ENCODE measurements at regions not wholly inside any gene's neighbourhood (a gene's known extent, or its start where the extent isn't known, plus 50 kb on each side); places are given as distances from the start of the nearest gene placed in this dataset.
A peak's percentile ranks its signal among the peaks of the same experiment; 100 is the strongest.

- no peak for ATAC-seq (ENCODE audit: low read depth)
- Histone ChIP-seq H4K8ac (ENCODE audit: low read depth in 2 of 2, low read length in 2 of 2) (no peak overlapping the region), H2BK120ac (ENCODE audit: low read depth, low read length) (no peak overlapping the region), H2BK5ac (ENCODE audit: low read depth, low read length, poor library complexity, severe bottlenecking) (no peak overlapping the region), H3K23ac (ENCODE audit: low read depth, low read length) (no peak overlapping the region), H2AK9ac (replicated peaks; ENCODE audit: low read depth, low read length, poor library complexity) (no peak overlapping the region), H2BK20ac (ENCODE audit: low read depth, low read length) (no peak overlapping the region), H3K27me3 (ENCODE audit: control insufficient read depth, insufficient read depth, low read length) (no peaks in the 10 kb centered on the region), H3K18ac (ENCODE audit: low read depth, low read length) (no peak overlapping the region), H3K36me3 (ENCODE audit: control insufficient read depth, insufficient read depth, low read length) (no peaks in the 10 kb centered on the region), H3K79me1 (ENCODE audit: low read depth in 1 of 2, low read length in 2 of 2) (no peaks in the 10 kb centered on the region), H3K56ac (ENCODE audit: extremely low read depth, insufficient read depth, low read length) (no peak overlapping the region), H2AK5ac (ENCODE audit: low read depth, low read length) (no peak overlapping the region), H3K14ac (replicated peaks; ENCODE audit: low read depth, low read length) (no peak overlapping the region), H3K4me1 (ENCODE audit: control insufficient read depth, insufficient read depth, low read length) (no peaks in the 10 kb centered on the region), H3K4me3 (ENCODE audit: insufficient read depth, low read depth, low read length) (no peak overlapping the region), H3K9ac (ENCODE audit: low read depth, low read length) (no peak overlapping the region), H2AFZ (replicated peaks; ENCODE audit: low read length, poor library complexity) (no peak overlapping the region), H4K5ac (ENCODE audit: low read depth, low read length) (no peak overlapping the region), H2BK15ac (ENCODE audit: low read depth, low read length) (no peak overlapping the region; the same call in 2 of the 3 replicates), H4K91ac (ENCODE audit: insufficient read depth, low read depth, low read length) (no peak overlapping the region), H3K9me1 (ENCODE audit: insufficient read depth, low read length) (no peaks in the 10 kb centered on the region), H3K27ac (ENCODE audit: insufficient read depth, low read length) (no peak overlapping the region), H4K20me1 (ENCODE audit: insufficient read depth, low read length) (no peaks in the 10 kb centered on the region), H3K4ac (ENCODE audit: low read depth, low read length) (no peak overlapping the region), H3K9me3 (ENCODE audit: control insufficient read depth, insufficient read depth, low read length) (no peaks in the 10 kb centered on the region), H3K4me2 (ENCODE audit: low read depth, low read length) (no peak overlapping the region)
- in situ Hi-C loops (cut with MboI; ENCODE audit: low sequenced_read_pairs) (no loop called here), intact Hi-C loops (cut with micrococcal nuclease) (no loop called here), dilution Hi-C loops (cut with HindIII; ENCODE audit: low sequenced_read_pairs, unreplicated experiment) (no loop called here)
- CTCF ChIA-PET: no interaction called here
- 60% methylated on average over 1 of the region's 1 CpG; no CpG with 5 or more reads in 1 of the 2 experiments for WGBS, 2 experiments (ENCODE audit: extremely low coverage in 2 of 2, insufficient read length in 1 of 2)
- DNase-seq: peak; percentile 34
- POLR2A ChIA-PET (ENCODE audit: unreplicated experiment): no interaction called here
- TF ChIP-seq NFE2L2 (IDR thresholded peaks at IDR 0.05; ENCODE audit: low read depth, low read length) (no peak), MAFK (IDR thresholded peaks at IDR 0.05; ENCODE audit: low read depth, low read length) (no peak), BHLHE40 (IDR thresholded peaks at IDR 0.05; ENCODE audit: low read depth, low read length) (no peak), ELK1 (IDR thresholded peaks at IDR 0.05; ENCODE audit: borderline replicate concordance, low read depth, low read length) (no peak), RAD21 (IDR thresholded peaks at IDR 0.05; ENCODE audit: low read length) (no peak), MXI1 (IDR thresholded peaks at IDR 0.05; ENCODE audit: borderline replicate concordance, low read depth, low read length) (no peak), RFX5 (IDR thresholded peaks at IDR 0.05; ENCODE audit: low read depth, low read length) (no peak), SMC3 (IDR thresholded peaks at IDR 0.05; ENCODE audit: low read depth, low read length) (no peak), RCOR1 (IDR thresholded peaks at IDR 0.05; ENCODE audit: insufficient replicate concordance, low read length) (no peak), CHD1 (IDR thresholded peaks at IDR 0.05; ENCODE audit: low read depth, low read length) (no peak), MAZ (IDR thresholded peaks at IDR 0.05; ENCODE audit: borderline replicate concordance, low read depth, low read length) (no peak)
- BruUV-seq (replicated peaks): no TSS peak
Observed at GRCh38 chr2:181158427-181158826, 178.0 kb downstream of the UBE2E3 start.
